CD14-positive monocyte (primary cell): ENCODE measurements at regions not wholly inside any gene's neighbourhood (a gene's known extent, or its start where the extent isn't known, plus 50 kb on each side); places are given as distances from the start of the nearest gene placed in this dataset.

ENCODE experiments used
- DNase-seq, 3 donors: peaks; one replicate each; pipeline ENCODE4 v3.0.0-alpha.2; 2011 to 2022
- H2AFZ ChIP-seq: 2 replicates; pipeline ENCODE4 v1.6.0; 2012; ENCODE audit warnings: mild to moderate bottlenecking, low read depth, low read length, inconsistent platforms; ENCODE audit not compliant: insufficient read depth, poor library complexity, severe bottlenecking
- H3K27ac ChIP-seq, 2 donors: 1 replicate in 1 of 2; 2 replicates in 1 of 2; pipeline ENCODE4 v1.5.1; 2012 to 2013; ENCODE audit warnings: low read length in 2 of 2, control low read depth in 1 of 2, inconsistent platforms in 1 of 2, low read depth in 1 of 2, mild to moderate bottlenecking in 1 of 2
- H3K27me3 ChIP-seq, 2 donors: one replicate each; pipeline versions ENCODE4 v1.6.0 to v1.6.1; 2011 to 2013; ENCODE audit warnings: low read length in 2 of 2; ENCODE audit not compliant: control insufficient read depth in 2 of 2, insufficient read depth in 2 of 2
- H3K36me3 ChIP-seq, 2 donors: replicated peaks in 1 of 2; 1 replicate in 1 of 2; 2 replicates in 1 of 2; pipeline versions ENCODE4 v1.5.1 to v1.6.1; 2012 to 2013; ENCODE audit warnings: low read length in 2 of 2, control low read depth in 1 of 2, inconsistent platforms in 1 of 2, mild to moderate bottlenecking in 1 of 2; ENCODE audit not compliant: insufficient read depth in 2 of 2, control insufficient read depth in 1 of 2
- H3K4me1 ChIP-seq, 2 donors: 1 replicate in 1 of 2; 2 replicates in 1 of 2; pipeline versions ENCODE4 v1.5.1 to v1.6.1; 2012 to 2013; ENCODE audit warnings: low read length in 2 of 2, control low read depth in 1 of 2, inconsistent platforms in 1 of 2, mild to moderate bottlenecking in 1 of 2, moderate library complexity in 1 of 2; ENCODE audit not compliant: insufficient read depth in 2 of 2, control insufficient read depth in 1 of 2
- H3K4me2 ChIP-seq: replicated peaks from 2 replicates; pipeline ENCODE3; 2012; ENCODE audit warnings: low read length, moderate library complexity, mild to moderate bottlenecking; ENCODE audit not compliant: poor library complexity, severe bottlenecking; ENCODE audit errors: extremely low read depth
- H3K4me3 ChIP-seq, 3 experiments: fragments of 200-600 bp in 1 of 3; sonication (generic) in 1 of 3; replicated peaks in 1 of 3; 1 replicate in 2 of 3; 2 replicates in 1 of 3; pipeline ENCODE4 v1.5.1; 2011 to 2013; ENCODE audit warnings: low read length in 3 of 3, mild to moderate bottlenecking in 3 of 3, control low read depth in 2 of 3, low read depth in 2 of 3, inconsistent platforms in 1 of 3, moderate library complexity in 1 of 3
- H3K79me2 ChIP-seq: 2 replicates; pipeline ENCODE4 v1.6.0; 2012; ENCODE audit warnings: mild to moderate bottlenecking, control low read depth, inconsistent platforms, low read length, moderate library complexity; ENCODE audit not compliant: insufficient read depth
- H3K9ac ChIP-seq: 2 replicates; pipeline ENCODE4 v1.6.0; 2017; ENCODE audit warnings: low read length, mild to moderate bottlenecking; ENCODE audit not compliant: insufficient read depth, poor library complexity, severe bottlenecking
- H3K9me3 ChIP-seq, 2 donors: replicated peaks in 1 of 2; 1 replicate in 1 of 2; 2 replicates in 1 of 2; pipeline versions ENCODE4 v1.5.1 to v1.6.1; 2012 to 2013; ENCODE audit warnings: low read length in 2 of 2, control low read depth in 1 of 2; ENCODE audit not compliant: control insufficient read depth in 1 of 2, insufficient read depth in 1 of 2
- H4K20me1 ChIP-seq: 2 replicates; pipeline ENCODE4 v1.6.0; 2012; ENCODE audit warnings: mild to moderate bottlenecking, low read length, control low read depth, moderate library complexity; ENCODE audit not compliant: insufficient read depth
- H3K27ac Mint-ChIP-seq, 7 donors: one replicate each; pipeline ENCODE4 v1.8.0; 2020; ENCODE audit warnings: mild to moderate bottlenecking in 7 of 7, mixed read lengths in 7 of 7, moderate library complexity in 6 of 7, inconsistent platforms in 2 of 7
- H3K27me3 Mint-ChIP-seq, 3 donors: one replicate each; pipeline ENCODE4 v1.8.0; 2021 to 2022; ENCODE audit warnings: low read depth in 3 of 3, mild to moderate bottlenecking in 3 of 3, mixed read lengths in 3 of 3, moderate library complexity in 3 of 3, inconsistent platforms in 1 of 3
- H3K36me3 Mint-ChIP-seq, 2 donors: one replicate each; pipeline ENCODE4 v1.8.0; 2020; ENCODE audit warnings: mixed read lengths in 2 of 2, inconsistent platforms in 1 of 2, mild to moderate bottlenecking in 1 of 2
- H3K4me1 Mint-ChIP-seq: one replicate; pipeline ENCODE4 v1.8.0; 2020; ENCODE audit warnings: mild to moderate bottlenecking, mixed read lengths
- H3K4me3 Mint-ChIP-seq, 2 donors: one replicate each; pipeline ENCODE4 v1.8.0; 2020; ENCODE audit warnings: mild to moderate bottlenecking in 2 of 2, mixed read lengths in 2 of 2, moderate library complexity in 1 of 2
- H3K9me3 Mint-ChIP-seq, 7 donors: one replicate each; pipeline ENCODE4 v1.8.0; 2020 to 2022; ENCODE audit warnings: mixed read lengths in 7 of 7, mild to moderate bottlenecking in 6 of 7, moderate library complexity in 6 of 7, inconsistent platforms in 2 of 7
- WGBS: methylation state at CpG from one replicate; pipeline ENCODE4 v1.1.5; 2013; ENCODE audit warnings: missing lambda C conversion rate; ENCODE audit not compliant: insufficient coverage; 5-methylcytosine and 5-hydroxymethylcytosine counted together
- intact Hi-C, 2 donors: fragments of 100-400 bp; cut with micrococcal nuclease; formaldehyde crosslinking; loops; one replicate each; pipeline versions ENCODE4 v1.15.0 to v1.15.1; 2023
- TF ChIP-seq, protein P1 (sequence below): fragments of 200-600 bp; IDR thresholded peaks from one replicate; pipeline ENCODE4 v1.8.0; 2022; ENCODE audit warnings: antibody characterized with exemption, mild to moderate bottlenecking

DNA sequence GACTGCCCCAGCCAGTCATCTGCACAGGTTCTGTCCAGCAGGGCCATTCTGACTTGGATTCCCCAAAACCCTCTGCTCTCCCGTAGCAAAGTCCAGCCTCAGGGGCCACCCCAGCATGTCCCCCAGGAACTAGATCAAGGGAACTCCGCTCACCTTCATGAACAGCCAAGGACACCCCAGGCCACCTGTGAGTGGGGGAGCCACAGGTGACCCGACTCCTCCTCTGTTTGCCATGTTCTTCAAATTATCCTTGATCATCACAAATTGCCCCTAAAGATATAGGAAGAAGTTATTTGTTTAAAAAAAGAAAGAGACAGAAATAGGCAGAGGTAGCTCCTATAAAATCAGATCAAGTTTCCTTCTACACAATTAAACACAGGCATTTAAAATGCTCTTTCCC, 475.0 kb downstream of the MATN1 start:
- peaks cover 1 to 10% (median 6%) of the 10 kb centered on the region in 3 donors for H3K27me3 Mint-ChIP-seq
- no peaks in the 10 kb centered on the region for H3K79me2 ChIP-seq
- H3K4me2 ChIP-seq: no peak overlapping the region
- H3K27me3 ChIP-seq: no peaks in the 10 kb centered on the region
- H3K4me1 ChIP-seq: no peaks in the 10 kb centered on the region
- no peak overlapping the region for H3K4me3 Mint-ChIP-seq
- H3K27ac Mint-ChIP-seq: no peak overlapping the region
- no peaks in the 10 kb centered on the region for H3K36me3 Mint-ChIP-seq
- H3K36me3 ChIP-seq: no peaks in the 10 kb centered on the region
- peaks cover 0 to 1% (median 0%) of the 10 kb centered on the region in 7 donors for H3K9me3 Mint-ChIP-seq
- intact Hi-C loops: no loop called here
- no peaks in the 10 kb centered on the region for H3K9me3 ChIP-seq
- H3K4me3 ChIP-seq: no peak overlapping the region
- no peaks in the 10 kb centered on the region for H4K20me1 ChIP-seq
- WGBS: 100% methylated on average over 1 of the region's 3 CpGs
- DNase-seq: no peak
- no peak overlapping the region for H2AFZ ChIP-seq
- TF ChIP-seq, protein P1, sequence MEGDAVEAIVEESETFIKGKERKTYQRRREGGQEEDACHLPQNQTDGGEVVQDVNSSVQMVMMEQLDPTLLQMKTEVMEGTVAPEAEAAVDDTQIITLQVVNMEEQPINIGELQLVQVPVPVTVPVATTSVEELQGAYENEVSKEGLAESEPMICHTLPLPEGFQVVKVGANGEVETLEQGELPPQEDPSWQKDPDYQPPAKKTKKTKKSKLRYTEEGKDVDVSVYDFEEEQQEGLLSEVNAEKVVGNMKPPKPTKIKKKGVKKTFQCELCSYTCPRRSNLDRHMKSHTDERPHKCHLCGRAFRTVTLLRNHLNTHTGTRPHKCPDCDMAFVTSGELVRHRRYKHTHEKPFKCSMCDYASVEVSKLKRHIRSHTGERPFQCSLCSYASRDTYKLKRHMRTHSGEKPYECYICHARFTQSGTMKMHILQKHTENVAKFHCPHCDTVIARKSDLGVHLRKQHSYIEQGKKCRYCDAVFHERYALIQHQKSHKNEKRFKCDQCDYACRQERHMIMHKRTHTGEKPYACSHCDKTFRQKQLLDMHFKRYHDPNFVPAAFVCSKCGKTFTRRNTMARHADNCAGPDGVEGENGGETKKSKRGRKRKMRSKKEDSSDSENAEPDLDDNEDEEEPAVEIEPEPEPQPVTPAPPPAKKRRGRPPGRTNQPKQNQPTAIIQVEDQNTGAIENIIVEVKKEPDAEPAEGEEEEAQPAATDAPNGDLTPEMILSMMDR: no peak
- no peak overlapping the region for H3K27ac ChIP-seq
- H3K9ac ChIP-seq: no peak overlapping the region
- no peaks in the 10 kb centered on the region for H3K4me1 Mint-ChIP-seq

- Histone ChIP-seq H3K27me3 (no peaks in the 10 kb centered on the region), H3K36me3 (no peaks in the 10 kb centered on the region), H3K27ac (no peak overlapping the region), H3K4me3 (no peak overlapping the region), H3K4me2 (no peak overlapping the region), H4K20me1 (no peaks in the 10 kb centered on the region), H2AFZ (no peak overlapping the region), H3K79me2 (no peaks in the 10 kb centered on the region), H3K9ac (no peak overlapping the region), H3K9me3 (no peaks in the 10 kb centered on the region), H3K4me1 (no peaks in the 10 kb centered on the region)
- TF ChIP-seq, protein P1: no peak
- intact Hi-C loops: no loop called here
- H3K27ac Mint-ChIP-seq: no peak overlapping the region
- H3K4me1 Mint-ChIP-seq: no peaks in the 10 kb centered on the region
- H3K9me3 Mint-ChIP-seq: peaks cover 0 to 2% (median 0%) of the 10 kb centered on the region in 7 donors
- no peak overlapping the region for H3K4me3 Mint-ChIP-seq
- no peaks in the 10 kb centered on the region for H3K36me3 Mint-ChIP-seq
- peaks cover 1 to 14% (median 10%) of the 10 kb centered on the region in 3 donors for H3K27me3 Mint-ChIP-seq
- 91% methylated on average over 5 of the region's 9 CpGs for WGBS
- DNase-seq: no peak
Observed at GRCh38 chr1:30244801-30245200, 478.6 kb downstream of the MATN1 start.
